Activated T-cell treated with anti-CD3 and anti-CD28 coated beads for 1 hour (primary cell): ENCODE measurements at regions not wholly inside any gene's neighbourhood (a gene's known extent, or its start where the extent isn't known, plus 50 kb on each side); places are given as distances from the start of the nearest gene placed in this dataset.

Experiments used
- DNase-seq: peaks from one replicate; pipeline ENCODE4 v3.0.0-alpha.2; 2020; ENCODE audit warnings: low read depth

GRCh38 chr5:54676481-54677340 is 159.2 kb downstream of the SNX18 start:
- no peak for DNase-seq

- peak; percentile 7 for DNase-seq
These were observed 156.1 kb downstream of the SNX18 start for GRCh38 chr5:54673523-54674225.

GRCh38 chr5:54672871-54673270 is 155.3 kb downstream of the SNX18 start:
- no peak for DNase-seq

- no peak for DNase-seq
These were observed 154.1 kb downstream of the SNX18 start for GRCh38 chr5:54671681-54672080.

GRCh38 chr5:54671111-54671531 is 153.6 kb downstream of the SNX18 start:
- no peak for DNase-seq

- no peak for DNase-seq
These were observed 152.7 kb downstream of the SNX18 start for GRCh38 chr5:54670281-54670680.

- no peak for DNase-seq
These were observed 152.3 kb downstream of the SNX18 start for GRCh38 chr5:54669845-54670244.

- DNase-seq = no peak
These were observed 151.7 kb downstream of the SNX18 start for GRCh38 chr5:54669285-54669684.

- DNase-seq = no peak
These were observed 150.5 kb downstream of the SNX18 start for GRCh38 chr5:54668096-54668495.

- no peak for DNase-seq
These were observed 149.6 kb downstream of the SNX18 start for GRCh38 chr5:54667136-54667535.

GRCh38 chr5:54663866-54664265 is 146.3 kb downstream of the SNX18 start:
- no peak for DNase-seq

- DNase-seq = no peak
These were observed 143.6 kb downstream of the SNX18 start for GRCh38 chr5:54661111-54661510.

GRCh38 chr5:54659700-54660131 is 142.2 kb downstream of the SNX18 start:
- no peak for DNase-seq

GRCh38 chr5:54658010-54658409 is 140.5 kb downstream of the SNX18 start:
- no peak for DNase-seq

- no peak for DNase-seq
These were observed 138.7 kb downstream of the SNX18 start for GRCh38 chr5:54656261-54656728.

- DNase-seq = no peak
These were observed 138.2 kb downstream of the SNX18 start for GRCh38 chr5:54655761-54656160.

GRCh38 chr5:54655266-54655665 is 137.7 kb downstream of the SNX18 start:
- no peak for DNase-seq

GRCh38 chr5:54653956-54654614 is 136.5 kb downstream of the SNX18 start:
- no peak for DNase-seq

- no peak for DNase-seq
These were observed 134.0 kb downstream of the SNX18 start for GRCh38 chr5:54651482-54652076.

GRCh38 chr5:54649041-54649504 is 131.5 kb downstream of the SNX18 start:
- DNase-seq = no peak

- DNase-seq = peak; percentile 39
These were observed 129.0 kb downstream of the SNX18 start for GRCh38 chr5:54646356-54647101.
